Astrocyte (in vitro differentiated cells and primary cell): ENCODE measurements at regions not wholly inside any gene's neighbourhood (a gene's known extent, or its start where the extent isn't known, plus 50 kb on each side); places are given as distances from the start of the nearest gene placed in this dataset.

Source experiments
- DNase-seq: peaks from one replicate; pipeline ENCODE4 v3.0.0-alpha.2; 2010; ENCODE audit warnings: low read depth
- FAIRE-seq: peaks from 2 replicates; lab custom pipeline; 2011; peaks lifted over from hg19 to GRCh38; lab: Jason Lieb, UNC
- H2AFZ ChIP-seq: 2 replicates; pipeline ENCODE4 v1.6.0; 2012; ENCODE audit warnings: low read depth, low read length, inconsistent platforms
- H3K27ac ChIP-seq: 2 replicates; pipeline ENCODE4 v1.5.1; 2011; ENCODE audit warnings: low read depth, low read length, inconsistent platforms
- H3K27me3 ChIP-seq: 2 replicates; pipeline ENCODE4 v1.6.0; 2011; ENCODE audit warnings: low read length, inconsistent platforms; ENCODE audit not compliant: insufficient read depth
- H3K36me3 ChIP-seq: 2 replicates; pipeline ENCODE4 v1.5.1; 2011; ENCODE audit warnings: low read length, inconsistent platforms; ENCODE audit not compliant: insufficient read depth
- H3K4me1 ChIP-seq: 2 replicates; pipeline ENCODE4 v1.5.1; 2011; ENCODE audit warnings: low read length, inconsistent platforms; ENCODE audit not compliant: insufficient read depth
- H3K4me2 ChIP-seq: 2 replicates; pipeline ENCODE4 v1.6.0; 2012; ENCODE audit warnings: low read length, inconsistent platforms
- H3K4me3 ChIP-seq: 2 replicates; pipeline ENCODE4 v1.5.1; 2011; ENCODE audit warnings: low read depth, mild to moderate bottlenecking, low read length, inconsistent platforms; ENCODE audit not compliant: insufficient read depth
- H3K79me2 ChIP-seq: 2 replicates; pipeline ENCODE4 v1.6.0; 2012; ENCODE audit warnings: mild to moderate bottlenecking, low read length, inconsistent platforms; ENCODE audit not compliant: insufficient read depth
- H3K9ac ChIP-seq: 2 replicates; pipeline ENCODE4 v1.6.0; 2012; ENCODE audit warnings: mild to moderate bottlenecking, low read length, inconsistent platforms
- H3K9me3 ChIP-seq: 2 replicates; pipeline ENCODE4 v1.5.1; 2012; ENCODE audit warnings: low read depth, mild to moderate bottlenecking, low read length, inconsistent platforms; ENCODE audit not compliant: insufficient read depth
- H4K20me1 ChIP-seq: 2 replicates; pipeline ENCODE4 v1.6.0; 2012; ENCODE audit warnings: low read length, inconsistent platforms; ENCODE audit not compliant: insufficient read depth
- H3K27ac Mint-ChIP-seq: one replicate; pipeline ENCODE4 v1.8.0; 2021; ENCODE audit warnings: mild to moderate bottlenecking, mixed read lengths; ENCODE audit not compliant: unreplicated experiment
- H3K27me3 Mint-ChIP-seq: one replicate; pipeline ENCODE4 v1.8.0; 2021; ENCODE audit warnings: low read depth, mixed read lengths; ENCODE audit not compliant: unreplicated experiment
- H3K36me3 Mint-ChIP-seq: one replicate; pipeline ENCODE4 v1.8.0; 2021; ENCODE audit warnings: low read depth, mixed read lengths; ENCODE audit not compliant: unreplicated experiment
- H3K4me1 Mint-ChIP-seq: one replicate; pipeline ENCODE4 v1.8.0; 2021; ENCODE audit warnings: low read depth, mixed read lengths; ENCODE audit not compliant: unreplicated experiment
- H3K4me3 Mint-ChIP-seq: one replicate; pipeline ENCODE4 v1.8.0; 2021; ENCODE audit warnings: mild to moderate bottlenecking, moderate library complexity, mixed read lengths; ENCODE audit not compliant: unreplicated experiment
- H3K9me3 Mint-ChIP-seq: one replicate; pipeline ENCODE4 v1.8.0; 2021; ENCODE audit warnings: mild to moderate bottlenecking, mixed read lengths; ENCODE audit not compliant: unreplicated experiment
- CTCF ChIP-seq: IDR thresholded peaks from 2 replicates; pipeline ENCODE4 v1.5.1; 2011; ENCODE audit warnings: low read depth, mild to moderate bottlenecking, inconsistent platforms, low read length, moderate library complexity; ENCODE audit not compliant: insufficient read depth
- EZH2 ChIP-seq: IDR thresholded peaks from 2 replicates; pipeline ENCODE4 v1.6.1; 2012; ENCODE audit warnings: mild to moderate bottlenecking, low read length, inconsistent platforms; ENCODE audit not compliant: insufficient read depth

GRCh38 chr17:54009502-54009901 is 186.8 kb downstream of the KIF2B start:
- FAIRE-seq (no peak), DNase-seq (no peak)
- H3K79me2 ChIP-seq = no peaks in the 10 kb centered on the region
- H3K27ac Mint-ChIP-seq = no peak overlapping the region
- H3K36me3 ChIP-seq = no peaks in the 10 kb centered on the region
- no peak overlapping the region for H3K4me3 Mint-ChIP-seq
- no peaks in the 10 kb centered on the region for H3K27me3 ChIP-seq
- no peaks in the 10 kb centered on the region for H3K9me3 ChIP-seq
- H3K27ac ChIP-seq = no peak overlapping the region
- TF ChIP-seq EZH2 (no peak), CTCF (no peak)
- no peaks in the 10 kb centered on the region for H4K20me1 ChIP-seq
- no peaks in the 10 kb centered on the region for H3K36me3 Mint-ChIP-seq
- no peaks in the 10 kb centered on the region for H3K9me3 Mint-ChIP-seq
- H3K27me3 Mint-ChIP-seq = no peaks in the 10 kb centered on the region
- H3K9ac ChIP-seq = no peak overlapping the region
- no peaks in the 10 kb centered on the region for H3K4me1 Mint-ChIP-seq
- no peak overlapping the region for H2AFZ ChIP-seq
- no peaks in the 10 kb centered on the region for H3K4me1 ChIP-seq
- H3K4me3 ChIP-seq = no peak overlapping the region
- H3K4me2 ChIP-seq = no peak overlapping the region

GRCh38 chr17:54013072-54013471 is 190.3 kb downstream of the KIF2B start:
- H3K4me2 ChIP-seq = no peak overlapping the region
- Mint-ChIP-seq H3K27ac (no peak overlapping the region), H3K27me3 (no peaks in the 10 kb centered on the region), H3K36me3 (no peaks in the 10 kb centered on the region), H3K4me3 (no peak overlapping the region), H3K9me3 (no peaks in the 10 kb centered on the region), H3K4me1 (no peaks in the 10 kb centered on the region)
- H3K27ac ChIP-seq = no peak overlapping the region
- H2AFZ ChIP-seq = no peak overlapping the region
- no peak for DNase-seq
- no peaks in the 10 kb centered on the region for H4K20me1 ChIP-seq
- H3K9ac ChIP-seq = no peak overlapping the region
- no peak for TF ChIP-seq CTCF
- no peak for TF ChIP-seq EZH2
- no peaks in the 10 kb centered on the region for H3K36me3 ChIP-seq
- no peak overlapping the region for H3K4me3 ChIP-seq
- H3K79me2 ChIP-seq = no peaks in the 10 kb centered on the region
- no peaks in the 10 kb centered on the region for H3K27me3 ChIP-seq
- no peaks in the 10 kb centered on the region for H3K9me3 ChIP-seq
- H3K4me1 ChIP-seq = no peaks in the 10 kb centered on the region
- no peak for FAIRE-seq

- no peaks in the 10 kb centered on the region for H3K27me3 Mint-ChIP-seq
- no peaks in the 10 kb centered on the region for H4K20me1 ChIP-seq
- H3K36me3 Mint-ChIP-seq = no peaks in the 10 kb centered on the region
- no peaks in the 10 kb centered on the region for H3K4me1 Mint-ChIP-seq
- no peaks in the 10 kb centered on the region for H3K9me3 ChIP-seq
- no peak overlapping the region for H3K4me3 ChIP-seq
- H3K4me1 ChIP-seq = no peaks in the 10 kb centered on the region
- no peaks in the 10 kb centered on the region for H3K27me3 ChIP-seq
- DNase-seq = no peak
- FAIRE-seq = no peak
- no peak overlapping the region for H2AFZ ChIP-seq
- H3K27ac Mint-ChIP-seq = no peak overlapping the region
- no peak overlapping the region for H3K27ac ChIP-seq
- H3K9me3 Mint-ChIP-seq = no peaks in the 10 kb centered on the region
- no peak overlapping the region for H3K4me3 Mint-ChIP-seq
- H3K9ac ChIP-seq = no peak overlapping the region
- no peaks in the 10 kb centered on the region for H3K79me2 ChIP-seq
- no peaks in the 10 kb centered on the region for H3K36me3 ChIP-seq
- H3K4me2 ChIP-seq = no peak overlapping the region
- TF ChIP-seq EZH2 (no peak), CTCF (no peak)
Measured at GRCh38 chr17:54015734-54016133, 193.0 kb downstream of the KIF2B start.
